Nephron progenitor cell (in vitro differentiated cells): ENCODE measurements at regions not wholly inside any gene's neighbourhood (a gene's known extent, or its start where the extent isn't known, plus 50 kb on each side); places are given as distances from the start of the nearest gene placed in this dataset.

Experiments
- DNase-seq: peaks from one replicate; pipeline ENCODE4 v3.0.0; 2021
- H3K27ac Mint-ChIP-seq: 2 replicates; pipeline ENCODE4 v1.8.0; 2021; ENCODE audit warnings: mild to moderate bottlenecking, moderate library complexity, mixed read lengths
- H3K27me3 Mint-ChIP-seq: 2 replicates; pipeline ENCODE4 v1.8.0; 2021; ENCODE audit warnings: mild to moderate bottlenecking, low read depth, mixed read lengths; ENCODE audit not compliant: poor library complexity
- H3K36me3 Mint-ChIP-seq: 2 replicates; pipeline ENCODE4 v1.8.0; 2021; ENCODE audit warnings: low read depth, mixed read lengths
- H3K4me1 Mint-ChIP-seq: 2 replicates; pipeline ENCODE4 v1.8.0; 2021; ENCODE audit warnings: mixed read lengths
- H3K4me3 Mint-ChIP-seq: 2 replicates; pipeline ENCODE4 v1.8.0; 2021; ENCODE audit warnings: mild to moderate bottlenecking, moderate library complexity, mixed read lengths
- H3K9me3 Mint-ChIP-seq: 2 replicates; pipeline ENCODE4 v1.8.0; 2021; ENCODE audit warnings: mild to moderate bottlenecking, moderate library complexity, mixed read lengths
- TF ChIP-seq, protein P1 (sequence below): fragments of 200-600 bp; sonication (generic); IDR thresholded peaks from 2 replicates; pipeline ENCODE4 v1.5.0; 2021; ENCODE audit warnings: antibody characterized with exemption

DNA sequence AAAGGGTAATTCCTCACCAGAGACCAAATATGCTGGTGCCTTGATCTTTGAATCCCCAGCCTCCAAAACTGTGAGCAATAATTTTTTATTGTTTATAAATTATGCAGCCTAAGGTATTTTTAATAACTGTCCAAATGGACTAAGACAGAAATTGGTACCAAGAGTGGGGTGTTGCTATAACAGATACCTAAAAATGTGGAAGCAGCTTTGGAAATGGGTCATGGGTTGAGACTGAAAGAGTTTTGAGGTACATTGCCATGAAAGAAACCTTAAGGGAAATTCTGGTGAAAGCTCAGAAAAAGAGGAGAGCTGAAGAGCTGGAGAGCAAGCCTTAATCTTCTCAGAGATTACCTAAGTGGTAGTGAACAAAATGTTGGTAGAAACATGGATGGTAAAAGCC, 378.2 kb downstream of the NXPE2 start:
- Mint-ChIP-seq H3K4me3 (no peak overlapping the region), H3K9me3 (peaks cover 24% of the 10 kb centered on the region)
- DNase-seq: no peak

DNA sequence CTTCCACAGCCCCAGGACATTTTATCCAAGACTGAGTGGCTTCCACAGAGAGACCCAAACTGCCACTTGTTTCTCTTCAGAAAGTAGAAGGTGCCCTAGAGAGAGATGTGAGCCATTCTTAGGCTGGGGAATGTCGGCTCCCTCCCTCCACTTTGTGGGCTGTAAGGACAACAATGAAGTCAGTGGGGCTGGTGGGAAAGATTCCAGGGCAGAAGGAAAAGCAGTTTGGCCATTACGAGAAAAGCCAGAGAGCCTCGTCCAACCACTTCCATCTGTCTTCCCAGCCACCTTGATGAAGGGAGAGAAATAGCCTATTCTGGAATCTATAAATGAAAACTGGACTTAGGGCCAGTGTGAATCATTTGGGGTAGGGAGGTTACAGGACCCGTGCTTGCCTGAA, 382.5 kb downstream of the NXPE2 start:
- no peak for DNase-seq
- Mint-ChIP-seq H3K36me3 (peaks cover 3% of the 10 kb centered on the region), H3K27ac (peak overlapping the region; percentile 10), H3K27me3 (peaks cover 11% of the 10 kb centered on the region), H3K9me3 (peaks cover 18% of the 10 kb centered on the region), H3K4me1 (peaks cover 17% of the 10 kb centered on the region), H3K4me3 (no peak overlapping the region)
- TF ChIP-seq, protein P1, sequence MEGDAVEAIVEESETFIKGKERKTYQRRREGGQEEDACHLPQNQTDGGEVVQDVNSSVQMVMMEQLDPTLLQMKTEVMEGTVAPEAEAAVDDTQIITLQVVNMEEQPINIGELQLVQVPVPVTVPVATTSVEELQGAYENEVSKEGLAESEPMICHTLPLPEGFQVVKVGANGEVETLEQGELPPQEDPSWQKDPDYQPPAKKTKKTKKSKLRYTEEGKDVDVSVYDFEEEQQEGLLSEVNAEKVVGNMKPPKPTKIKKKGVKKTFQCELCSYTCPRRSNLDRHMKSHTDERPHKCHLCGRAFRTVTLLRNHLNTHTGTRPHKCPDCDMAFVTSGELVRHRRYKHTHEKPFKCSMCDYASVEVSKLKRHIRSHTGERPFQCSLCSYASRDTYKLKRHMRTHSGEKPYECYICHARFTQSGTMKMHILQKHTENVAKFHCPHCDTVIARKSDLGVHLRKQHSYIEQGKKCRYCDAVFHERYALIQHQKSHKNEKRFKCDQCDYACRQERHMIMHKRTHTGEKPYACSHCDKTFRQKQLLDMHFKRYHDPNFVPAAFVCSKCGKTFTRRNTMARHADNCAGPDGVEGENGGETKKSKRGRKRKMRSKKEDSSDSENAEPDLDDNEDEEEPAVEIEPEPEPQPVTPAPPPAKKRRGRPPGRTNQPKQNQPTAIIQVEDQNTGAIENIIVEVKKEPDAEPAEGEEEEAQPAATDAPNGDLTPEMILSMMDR: no peak

More for the DNA sequence above, 378.2 kb downstream of the NXPE2 start:
- Mint-ChIP-seq H3K36me3 (peaks cover 5% of the 10 kb centered on the region), H3K27ac (no peak overlapping the region), H3K27me3 (peaks cover 4% of the 10 kb centered on the region), H3K4me1 (peaks cover 29% of the 10 kb centered on the region)
- TF ChIP-seq, protein P1: no peak

DNA sequence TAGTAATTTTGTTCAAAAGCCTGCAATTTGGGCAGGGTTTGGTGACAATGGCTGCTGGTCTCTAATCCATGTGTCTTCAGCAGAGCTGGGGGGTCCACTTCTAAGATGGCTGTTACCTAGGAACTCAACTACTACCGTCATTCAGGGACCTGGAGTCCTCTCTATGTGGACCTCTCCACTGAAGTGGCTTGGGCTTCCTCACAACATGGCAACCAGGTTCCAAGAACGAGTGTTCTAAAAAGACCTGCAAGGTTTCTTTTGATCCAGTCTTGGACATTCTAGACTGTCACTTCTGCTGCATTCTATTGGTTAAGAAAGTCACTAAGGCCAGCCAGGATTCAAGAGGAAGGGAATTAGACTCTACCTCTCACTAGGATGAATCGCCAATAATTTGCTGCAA, 387.0 kb downstream of the NXPE2 start:
- TF ChIP-seq, protein P1: no peak
- no peaks in the 10 kb centered on the region for H3K9me3 Mint-ChIP-seq
- H3K4me1 Mint-ChIP-seq: peaks cover 42% of the 10 kb centered on the region
- no peaks in the 10 kb centered on the region for H3K36me3 Mint-ChIP-seq
- no peak overlapping the region for H3K4me3 Mint-ChIP-seq
- peaks cover 8% of the 10 kb centered on the region for H3K27me3 Mint-ChIP-seq
- DNase-seq: no peak
- no peak overlapping the region for H3K27ac Mint-ChIP-seq

DNA sequence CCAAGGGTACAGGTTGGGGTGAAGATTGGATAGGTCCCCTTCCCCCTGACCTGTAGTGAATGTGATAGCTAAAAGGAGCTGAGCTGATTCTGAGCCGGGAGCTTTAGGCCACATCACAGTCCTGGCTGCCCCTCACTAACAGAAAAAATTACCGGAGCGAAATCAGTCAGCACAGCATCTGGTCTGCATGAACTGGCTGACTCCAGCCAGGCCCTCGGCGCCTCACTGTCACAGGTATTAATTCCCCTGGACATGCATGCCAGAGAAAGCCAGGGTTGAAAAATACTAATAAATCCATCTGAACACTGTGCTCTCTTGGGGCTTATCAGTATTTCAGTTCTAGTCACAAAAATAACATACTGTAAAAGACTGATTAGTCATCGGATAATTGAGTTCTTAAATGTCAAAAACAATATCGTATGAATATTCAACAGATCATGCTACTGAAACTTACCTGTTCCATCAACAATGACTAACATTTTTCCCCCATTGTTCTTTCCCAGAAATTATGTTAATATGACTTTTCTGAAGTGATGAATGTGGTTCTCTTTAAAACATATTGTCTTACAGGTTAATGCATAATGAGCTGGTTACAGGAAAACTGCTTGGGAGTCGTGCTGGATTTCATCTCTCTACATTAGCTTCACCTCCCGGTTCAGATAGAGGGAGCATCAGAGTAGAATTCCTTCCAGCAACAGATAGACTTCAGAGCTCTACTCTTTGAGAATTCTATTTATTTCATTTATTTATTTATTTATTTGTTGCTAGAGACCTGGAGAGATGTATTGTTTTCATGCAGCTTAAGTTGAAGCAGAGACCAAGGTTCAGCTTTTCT, 387.7 kb downstream of the NXPE2 start:
- H3K4me3 Mint-ChIP-seq: no peak overlapping the region
- no peak for DNase-seq

DNA sequence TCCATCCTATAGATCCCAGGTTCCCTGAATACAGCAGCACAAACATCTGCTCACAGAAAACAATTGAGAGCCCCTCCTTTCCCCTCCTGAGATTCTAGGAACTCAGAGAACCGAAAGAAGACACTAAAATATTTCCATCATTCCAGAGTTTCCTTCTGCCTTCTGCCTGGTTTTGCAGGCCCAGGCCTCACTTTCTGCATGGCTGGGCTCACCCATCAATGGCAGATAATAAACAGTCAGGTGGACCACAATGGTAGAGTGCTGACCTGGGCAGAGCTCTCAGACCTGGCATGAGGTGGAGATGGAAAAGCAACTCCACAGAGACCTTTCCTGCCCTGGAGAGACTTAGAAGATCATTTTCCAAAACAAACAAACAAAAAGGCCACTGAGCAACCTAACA, 389.1 kb downstream of the NXPE2 start:
- Mint-ChIP-seq H3K36me3 (no peaks in the 10 kb centered on the region), H3K4me3 (peak overlapping the region; percentile 3), H3K27me3 (peaks cover 8% of the 10 kb centered on the region), H3K4me1 (peaks cover 41% of the 10 kb centered on the region), H3K9me3 (no peaks in the 10 kb centered on the region), H3K27ac (peak overlapping the region; percentile 16)
- TF ChIP-seq, protein P1: no peak
- no peak for DNase-seq

More for the DNA sequence above, 387.7 kb downstream of the NXPE2 start:
- Mint-ChIP-seq H3K4me1 (peaks cover 41% of the 10 kb centered on the region), H3K36me3 (no peaks in the 10 kb centered on the region), H3K9me3 (no peaks in the 10 kb centered on the region), H3K27ac (no peak overlapping the region), H3K27me3 (peaks cover 8% of the 10 kb centered on the region)
- TF ChIP-seq, protein P1: no peak
